GM12875 (cell line): ENCODE measurements at regions not wholly inside any gene's neighbourhood (a gene's known extent, or its start where the extent isn't known, plus 50 kb on each side); places are given as distances from the start of the nearest gene placed in this dataset.

Experiments used
- H3K4me3 ChIP-seq: one replicate; pipeline ENCODE4 v1.5.1; 2011; ENCODE audit warnings: low read depth, low read length, control low read depth
- TF ChIP-seq, protein P1 (sequence below): IDR thresholded peaks from 2 replicates; pipeline ENCODE4 v1.5.1; 2011; ENCODE audit warnings: low read depth, mild to moderate bottlenecking, control low read depth, inconsistent platforms, low read length, moderate library complexity, borderline replicate concordance; ENCODE audit not compliant: insufficient read depth

DNA sequence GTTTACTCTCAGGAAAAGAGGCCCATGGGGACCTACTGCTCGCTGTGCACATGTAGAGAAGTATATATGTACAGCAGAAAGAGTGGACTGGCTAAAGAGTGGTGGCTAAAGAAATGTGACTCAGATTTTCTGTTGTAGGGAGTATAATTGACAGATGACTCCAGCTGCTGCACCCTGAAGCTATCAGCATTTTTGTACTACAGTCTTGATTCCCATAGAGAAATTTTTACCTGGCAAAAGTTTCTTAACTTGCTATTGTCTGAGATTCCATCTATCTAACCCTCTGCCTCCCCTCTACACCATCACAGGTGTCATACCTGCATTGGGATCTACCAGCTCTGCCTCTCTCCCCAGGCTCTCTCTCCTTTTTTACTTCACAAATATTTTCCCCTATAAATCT lies 296.0 kb upstream of the KYNU start:
- TF ChIP-seq, protein P1, sequence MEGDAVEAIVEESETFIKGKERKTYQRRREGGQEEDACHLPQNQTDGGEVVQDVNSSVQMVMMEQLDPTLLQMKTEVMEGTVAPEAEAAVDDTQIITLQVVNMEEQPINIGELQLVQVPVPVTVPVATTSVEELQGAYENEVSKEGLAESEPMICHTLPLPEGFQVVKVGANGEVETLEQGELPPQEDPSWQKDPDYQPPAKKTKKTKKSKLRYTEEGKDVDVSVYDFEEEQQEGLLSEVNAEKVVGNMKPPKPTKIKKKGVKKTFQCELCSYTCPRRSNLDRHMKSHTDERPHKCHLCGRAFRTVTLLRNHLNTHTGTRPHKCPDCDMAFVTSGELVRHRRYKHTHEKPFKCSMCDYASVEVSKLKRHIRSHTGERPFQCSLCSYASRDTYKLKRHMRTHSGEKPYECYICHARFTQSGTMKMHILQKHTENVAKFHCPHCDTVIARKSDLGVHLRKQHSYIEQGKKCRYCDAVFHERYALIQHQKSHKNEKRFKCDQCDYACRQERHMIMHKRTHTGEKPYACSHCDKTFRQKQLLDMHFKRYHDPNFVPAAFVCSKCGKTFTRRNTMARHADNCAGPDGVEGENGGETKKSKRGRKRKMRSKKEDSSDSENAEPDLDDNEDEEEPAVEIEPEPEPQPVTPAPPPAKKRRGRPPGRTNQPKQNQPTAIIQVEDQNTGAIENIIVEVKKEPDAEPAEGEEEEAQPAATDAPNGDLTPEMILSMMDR = no peak
- H3K4me3 ChIP-seq = no peak overlapping the region

DNA sequence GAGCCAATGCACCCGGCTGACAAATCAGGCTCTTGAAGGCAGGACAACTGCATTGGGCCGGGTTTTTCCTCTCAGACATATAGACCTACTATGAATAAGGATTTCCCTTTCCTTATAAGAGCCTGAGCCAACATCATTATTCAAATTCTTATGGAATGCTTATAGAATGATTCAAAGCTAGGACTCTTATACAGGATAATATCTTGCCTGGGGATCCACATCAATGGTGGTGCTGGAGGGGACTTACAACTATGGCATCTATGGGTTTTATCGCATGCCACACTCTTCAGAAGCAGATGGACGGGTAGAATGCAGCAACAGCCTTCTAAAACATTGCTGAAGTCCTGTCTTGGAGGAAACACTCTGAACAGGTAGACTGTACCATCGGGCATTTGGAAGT lies 296.8 kb upstream of the KYNU start:
- H3K4me3 ChIP-seq = no peak overlapping the region
- TF ChIP-seq, protein P1 = no peak

DNA sequence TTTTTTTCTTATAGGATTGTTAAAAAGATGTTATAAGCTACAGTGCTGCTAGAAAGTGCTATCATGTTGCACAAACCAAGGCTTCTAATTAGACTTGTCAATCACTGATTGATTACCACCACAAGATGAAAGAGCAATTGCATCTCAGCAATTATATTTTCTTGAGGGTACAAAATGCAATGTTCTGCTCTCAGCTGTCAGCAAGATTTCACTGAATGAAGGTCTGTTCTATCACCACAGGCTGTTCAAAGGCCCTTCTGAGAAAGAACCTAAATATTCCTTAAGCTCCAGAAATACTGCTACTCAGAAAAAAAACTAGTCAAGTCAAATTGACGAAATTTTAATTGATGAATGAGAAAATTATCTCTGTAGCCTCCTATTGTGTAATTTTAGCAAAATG lies 301.9 kb upstream of the KYNU start:
- TF ChIP-seq, protein P1 = no peak
- H3K4me3 ChIP-seq = no peak overlapping the region

DNA sequence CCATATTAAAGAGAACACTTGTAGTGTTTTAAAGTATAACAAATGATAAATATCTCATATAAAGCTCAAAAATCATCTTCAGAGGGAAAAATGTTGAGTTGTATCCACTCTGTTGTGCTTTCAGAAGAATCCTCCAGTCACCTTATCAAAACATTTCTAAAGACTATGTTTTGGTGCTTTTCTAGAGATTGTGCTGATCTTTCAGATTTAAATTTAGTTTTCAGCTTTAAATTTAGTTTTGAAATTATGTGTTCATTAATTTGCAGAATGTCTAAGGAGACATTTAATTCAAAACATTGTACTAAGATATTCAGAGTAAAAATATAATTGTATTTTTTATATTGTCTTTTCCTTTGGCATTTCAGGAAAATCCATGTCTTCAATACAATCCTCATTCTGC lies 303.1 kb upstream of the KYNU start:
- H3K4me3 ChIP-seq = no peak overlapping the region
- TF ChIP-seq, protein P1 = no peak

DNA sequence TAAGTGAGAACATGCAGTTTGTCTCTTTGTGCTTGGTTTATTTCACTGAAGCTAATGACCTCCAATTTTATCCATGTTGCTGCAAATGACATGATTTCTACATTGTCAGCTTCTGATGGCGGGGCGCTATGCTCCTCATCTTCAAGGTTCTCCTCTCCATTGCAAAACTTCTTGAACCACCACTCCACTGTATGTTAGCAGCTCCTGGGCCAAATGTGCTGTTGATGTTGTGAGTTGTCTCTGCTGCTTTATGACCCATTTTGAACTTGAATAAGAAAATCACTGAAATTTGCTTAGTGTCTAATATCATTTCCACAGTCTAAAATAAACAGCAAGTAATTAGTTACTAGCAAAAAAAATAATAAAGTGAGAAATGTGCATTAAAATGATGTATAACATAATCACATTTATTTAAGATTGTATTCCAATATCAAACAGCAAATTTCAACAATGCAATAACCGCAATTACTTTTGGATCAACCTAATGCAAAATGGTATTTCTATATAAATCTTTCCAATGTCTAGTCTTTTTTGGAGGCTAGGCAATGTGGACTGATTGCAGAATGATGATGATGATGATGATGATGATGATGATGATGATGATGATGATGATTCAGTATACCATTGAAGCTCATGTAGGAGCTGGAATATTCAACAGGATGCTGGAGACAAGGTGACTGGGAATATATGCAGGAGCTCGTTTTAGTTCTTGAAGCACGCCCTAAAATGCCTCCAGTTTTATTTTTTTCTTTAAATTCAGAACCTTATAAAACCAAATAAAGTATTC lies 304.9 kb upstream of the KYNU start:
- TF ChIP-seq, protein P1 = no peak
- no peak overlapping the region for H3K4me3 ChIP-seq

DNA sequence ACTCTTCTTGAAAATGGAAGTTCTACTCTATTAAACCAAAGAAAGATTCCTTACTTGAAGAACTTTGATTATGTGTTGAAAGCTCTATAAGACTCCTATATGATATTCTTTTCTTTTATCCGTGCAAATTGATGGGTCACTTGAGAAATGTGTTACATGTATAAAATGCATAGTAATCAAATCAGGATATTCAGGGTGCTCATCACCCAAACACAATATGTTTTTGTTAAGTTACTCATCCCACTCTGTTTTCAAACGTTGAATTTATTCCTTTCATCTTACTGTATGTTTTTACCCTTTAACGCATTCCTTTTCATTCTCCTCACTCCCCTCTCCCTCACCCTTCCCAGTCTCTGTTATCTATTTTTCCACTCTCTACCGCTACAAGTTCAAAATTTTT lies 305.5 kb upstream of the KYNU start:
- H3K4me3 ChIP-seq = no peak overlapping the region
- TF ChIP-seq, protein P1 = no peak

DNA sequence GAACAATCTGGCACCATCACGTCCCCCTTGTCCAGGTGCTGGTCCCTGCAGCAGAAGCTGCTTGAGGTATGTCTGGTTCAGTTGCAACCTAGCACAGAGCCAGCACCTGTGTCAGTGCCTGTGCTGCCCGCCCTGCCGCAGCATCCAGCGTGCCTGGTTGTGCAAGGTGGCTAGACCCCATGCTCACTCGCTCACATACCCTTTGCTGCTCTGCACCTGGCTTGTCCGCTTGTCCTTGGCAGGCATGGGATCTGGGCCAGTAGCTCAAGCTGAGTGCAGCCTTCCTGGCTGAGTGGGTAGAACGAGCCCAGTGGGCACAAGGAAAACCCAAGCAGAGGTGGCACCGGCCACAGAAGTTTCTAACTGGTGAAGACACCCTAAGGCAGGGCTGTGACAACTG lies 314.6 kb upstream of the KYNU start:
- TF ChIP-seq, protein P1 = no peak
- no peak overlapping the region for H3K4me3 ChIP-seq
